ENCODE measurements at regions not wholly inside any gene's neighbourhood (a gene's known extent, or its start where the extent isn't known, plus 50 kb on each side); places are given as distances from the start of the nearest gene placed in this dataset.

DNA sequence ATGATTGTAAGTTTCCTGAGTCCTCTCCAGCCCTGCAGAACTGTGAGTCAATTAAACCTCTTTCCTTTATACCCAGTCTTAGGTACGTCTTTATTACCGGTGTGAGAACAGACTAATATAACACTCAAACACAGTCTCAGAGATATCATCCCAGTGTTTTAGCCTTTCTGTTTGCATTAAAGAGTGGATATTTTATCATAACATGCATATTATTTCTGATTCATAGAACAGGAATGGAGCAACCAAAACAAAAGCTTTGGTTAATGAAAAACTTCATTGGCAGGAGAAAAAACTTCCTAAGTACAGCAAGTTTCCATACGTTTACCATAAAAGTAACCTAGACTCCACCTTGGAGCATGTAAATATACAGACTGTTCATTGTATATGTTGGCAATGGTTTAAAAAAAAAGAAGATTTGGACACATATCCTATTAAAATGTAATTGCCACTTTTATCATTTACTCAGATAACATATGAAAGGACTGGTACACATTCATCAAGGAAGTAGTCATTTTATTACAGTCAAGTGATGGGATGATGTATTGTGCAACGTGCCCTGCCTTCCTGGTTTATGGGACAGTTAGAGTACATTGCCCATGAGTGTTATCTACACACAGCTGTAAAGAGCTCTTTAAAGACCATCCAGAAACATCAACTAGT is 144.8 kb downstream of the ETS2 start:
- H3K27me3 ChIP-seq (ENCODE audit: insufficient read depth, poor library complexity, severe bottlenecking) = no peaks in the 10 kb centered on the region
- ATAC-seq (ENCODE audit: low read depth) = peak; percentile 72

DNA sequence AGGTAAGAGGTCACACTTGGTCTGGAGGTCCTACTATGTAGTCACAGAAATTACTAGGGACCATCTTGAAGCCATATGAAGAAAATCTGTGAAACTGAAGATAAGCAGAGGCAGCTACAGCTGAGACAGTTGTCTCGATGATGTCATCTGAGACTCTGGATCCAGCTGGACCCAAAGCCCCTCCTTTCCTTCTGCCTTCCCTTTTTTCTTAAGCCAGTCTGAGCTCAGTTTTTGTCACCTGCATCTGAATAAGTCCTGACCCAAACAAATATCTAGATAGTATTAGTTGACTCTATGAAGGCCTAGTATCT is 143.3 kb downstream of the ETS2 start:
- no peaks in the 10 kb centered on the region for H3K27me3 ChIP-seq (ENCODE audit: insufficient read depth, poor library complexity, severe bottlenecking)
- TF ChIP-seq, protein P1, sequence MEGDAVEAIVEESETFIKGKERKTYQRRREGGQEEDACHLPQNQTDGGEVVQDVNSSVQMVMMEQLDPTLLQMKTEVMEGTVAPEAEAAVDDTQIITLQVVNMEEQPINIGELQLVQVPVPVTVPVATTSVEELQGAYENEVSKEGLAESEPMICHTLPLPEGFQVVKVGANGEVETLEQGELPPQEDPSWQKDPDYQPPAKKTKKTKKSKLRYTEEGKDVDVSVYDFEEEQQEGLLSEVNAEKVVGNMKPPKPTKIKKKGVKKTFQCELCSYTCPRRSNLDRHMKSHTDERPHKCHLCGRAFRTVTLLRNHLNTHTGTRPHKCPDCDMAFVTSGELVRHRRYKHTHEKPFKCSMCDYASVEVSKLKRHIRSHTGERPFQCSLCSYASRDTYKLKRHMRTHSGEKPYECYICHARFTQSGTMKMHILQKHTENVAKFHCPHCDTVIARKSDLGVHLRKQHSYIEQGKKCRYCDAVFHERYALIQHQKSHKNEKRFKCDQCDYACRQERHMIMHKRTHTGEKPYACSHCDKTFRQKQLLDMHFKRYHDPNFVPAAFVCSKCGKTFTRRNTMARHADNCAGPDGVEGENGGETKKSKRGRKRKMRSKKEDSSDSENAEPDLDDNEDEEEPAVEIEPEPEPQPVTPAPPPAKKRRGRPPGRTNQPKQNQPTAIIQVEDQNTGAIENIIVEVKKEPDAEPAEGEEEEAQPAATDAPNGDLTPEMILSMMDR (IDR thresholded peaks at IDR 0.05; ENCODE audit: poor library complexity, severe bottlenecking) = no peak
- no peaks in the 10 kb centered on the region for H3K9me3 ChIP-seq (ENCODE audit: severe bottlenecking)
- DNase-seq (ENCODE audit: low spot score) = no peak
- no peaks in the 10 kb centered on the region for H3K36me3 ChIP-seq (ENCODE audit: low read depth)
- ATAC-seq (ENCODE audit: low read depth) = no peak
- no peak overlapping the region for H3K4me3 ChIP-seq (ENCODE audit: severe bottlenecking)
- no peak overlapping the region for H3K27ac ChIP-seq (ENCODE audit: poor library complexity, severe bottlenecking)
- no peaks in the 10 kb centered on the region for H3K4me1 ChIP-seq (ENCODE audit: insufficient read depth, poor library complexity, severe bottlenecking)

More for the DNA sequence above, 144.8 kb downstream of the ETS2 start:
- H3K4me1 ChIP-seq (ENCODE audit: insufficient read depth, poor library complexity, severe bottlenecking) = peaks cover 6% of the 10 kb centered on the region
- no peak overlapping the region for H3K4me3 ChIP-seq (ENCODE audit: severe bottlenecking)
- peak overlapping the region; percentile 46 for H3K27ac ChIP-seq (ENCODE audit: poor library complexity, severe bottlenecking)
- DNase-seq (ENCODE audit: low spot score) = no peak
- no peaks in the 10 kb centered on the region for H3K36me3 ChIP-seq (ENCODE audit: low read depth)
- H3K9me3 ChIP-seq (ENCODE audit: severe bottlenecking) = no peaks in the 10 kb centered on the region
- TF ChIP-seq, protein P1 (IDR thresholded peaks at IDR 0.05; ENCODE audit: poor library complexity, severe bottlenecking) = no peak

DNA sequence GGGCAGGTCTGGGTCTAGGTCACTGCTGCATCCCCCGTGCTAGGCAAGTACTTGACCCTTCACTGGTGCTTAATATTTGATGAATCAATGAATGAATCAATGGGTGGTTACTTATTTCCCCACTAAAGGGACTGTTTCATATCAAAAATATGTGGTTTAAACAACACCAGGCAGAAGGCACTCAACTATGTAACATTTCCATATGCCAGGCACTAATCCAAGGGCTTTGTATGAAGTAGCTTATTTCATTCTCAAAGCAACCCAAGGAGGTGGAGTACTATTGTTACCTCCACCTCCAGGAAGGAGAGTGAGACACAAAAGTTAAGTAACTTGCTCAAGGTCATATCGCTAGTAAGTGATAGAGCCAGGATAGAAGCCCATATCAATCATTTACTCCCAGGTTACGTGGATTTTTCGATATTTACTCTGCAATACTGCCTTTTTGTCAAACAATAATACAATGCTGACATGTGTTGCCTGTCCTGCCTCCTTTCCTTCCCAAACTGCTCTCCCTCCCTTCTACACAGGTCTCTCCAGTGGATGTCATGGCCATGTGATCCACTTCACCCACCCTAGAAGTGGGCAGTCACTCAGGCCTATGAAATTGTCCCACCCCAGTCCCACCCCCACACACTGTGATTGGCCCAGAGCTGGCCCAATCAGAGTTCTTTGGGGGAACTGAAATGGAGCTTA is 142.8 kb downstream of the ETS2 start:
- no peaks in the 10 kb centered on the region for H3K4me1 ChIP-seq (ENCODE audit: insufficient read depth, poor library complexity, severe bottlenecking)
- H3K4me3 ChIP-seq (ENCODE audit: severe bottlenecking) = no peak overlapping the region
- no peaks in the 10 kb centered on the region for H3K36me3 ChIP-seq (ENCODE audit: low read depth)
- H3K27me3 ChIP-seq (ENCODE audit: insufficient read depth, poor library complexity, severe bottlenecking) = no peaks in the 10 kb centered on the region
- TF ChIP-seq, protein P1 (IDR thresholded peaks at IDR 0.05; ENCODE audit: poor library complexity, severe bottlenecking) = no peak
- DNase-seq (ENCODE audit: low spot score) = no peak
- no peaks in the 10 kb centered on the region for H3K9me3 ChIP-seq (ENCODE audit: severe bottlenecking)
- no peak overlapping the region for H3K27ac ChIP-seq (ENCODE audit: poor library complexity, severe bottlenecking)
- no peak for ATAC-seq (ENCODE audit: low read depth)

DNA sequence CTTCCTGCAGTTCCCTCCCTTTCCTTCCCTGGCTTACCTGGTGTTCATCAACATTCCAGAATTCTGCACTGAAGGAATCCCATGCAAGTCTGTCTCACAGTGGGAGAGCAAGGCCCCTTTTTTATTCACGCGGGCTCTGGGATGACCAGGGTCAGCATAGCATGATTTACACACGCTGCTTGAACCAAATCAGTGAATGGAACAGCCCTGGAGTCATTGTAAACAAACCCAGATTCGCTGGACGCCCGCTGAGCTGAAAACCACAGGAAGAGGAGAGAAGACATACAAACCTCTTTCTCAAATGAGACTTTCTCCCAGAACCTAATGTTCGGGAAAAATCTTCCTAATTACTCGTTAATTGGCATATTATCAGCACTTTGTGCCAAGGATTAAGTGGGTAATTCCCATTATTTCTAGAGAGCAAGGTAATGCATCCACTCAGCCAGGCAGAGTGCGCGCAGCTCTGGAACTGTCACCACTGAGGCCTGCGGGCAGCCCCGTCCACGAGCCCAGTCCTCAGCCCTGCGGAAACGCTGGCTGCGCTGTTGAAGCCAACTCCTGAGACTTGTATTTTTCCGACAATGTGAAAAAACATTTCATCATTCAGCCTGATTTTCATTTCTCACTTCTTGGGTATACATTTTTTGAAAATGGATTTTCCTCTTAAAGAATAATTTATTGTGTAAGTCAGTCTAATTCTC is 140.0 kb downstream of the ETS2 start:
- H3K4me3 ChIP-seq (ENCODE audit: severe bottlenecking) = no peak overlapping the region
- TF ChIP-seq, protein P1 (IDR thresholded peaks at IDR 0.05; ENCODE audit: poor library complexity, severe bottlenecking) = no peak
- H3K27me3 ChIP-seq (ENCODE audit: insufficient read depth, poor library complexity, severe bottlenecking) = no peaks in the 10 kb centered on the region
- no peak for DNase-seq (ENCODE audit: low spot score)
- ATAC-seq (ENCODE audit: low read depth) = no peak
- no peak overlapping the region for H3K27ac ChIP-seq (ENCODE audit: poor library complexity, severe bottlenecking)
- H3K9me3 ChIP-seq (ENCODE audit: severe bottlenecking) = no peaks in the 10 kb centered on the region
- H3K36me3 ChIP-seq (ENCODE audit: low read depth) = no peaks in the 10 kb centered on the region
- no peaks in the 10 kb centered on the region for H3K4me1 ChIP-seq (ENCODE audit: insufficient read depth, poor library complexity, severe bottlenecking)
